Nephron (organoid): ENCODE measurements at regions not wholly inside any gene's neighbourhood (a gene's known extent, or its start where the extent isn't known, plus 50 kb on each side); places are given as distances from the start of the nearest gene placed in this dataset.

ENCODE experiments used
- H3K27ac Mint-ChIP-seq, 3 experiments: 2 replicates each; pipeline ENCODE4 v1.8.0; 2020; ENCODE audit warnings: mixed read lengths in 3 of 3, mild to moderate bottlenecking in 2 of 3, moderate library complexity in 1 of 3
- H3K27me3 Mint-ChIP-seq: 2 replicates; pipeline ENCODE4 v1.8.0; 2021; ENCODE audit warnings: low read depth, mild to moderate bottlenecking, moderate library complexity, mixed read lengths
- H3K36me3 Mint-ChIP-seq: 2 replicates; pipeline ENCODE4 v1.8.0; 2020; ENCODE audit warnings: low read depth, mixed read lengths
- H3K4me1 Mint-ChIP-seq: 2 replicates; pipeline ENCODE4 v1.8.0; 2020; ENCODE audit warnings: mixed read lengths
- H3K4me3 Mint-ChIP-seq, 3 experiments: 2 replicates each; pipeline ENCODE4 v1.8.0; 2020; ENCODE audit warnings: mild to moderate bottlenecking in 3 of 3, mixed read lengths in 3 of 3, moderate library complexity in 2 of 3
- H3K9me3 Mint-ChIP-seq: 2 replicates; pipeline ENCODE4 v1.8.0; 2020; ENCODE audit warnings: mixed read lengths
- CTCF ChIP-seq, 3 experiments: fragments of 200-600 bp; sonication (generic); IDR thresholded peaks; one replicate each; pipeline ENCODE4 v1.5.0; 2021; ENCODE audit warnings: antibody characterized with exemption in 3 of 3; ENCODE audit not compliant: unreplicated experiment in 3 of 3

GRCh38 chr3:99545941-99546580, 92.3 kb upstream of the COL8A1 start:
- TF ChIP-seq CTCF (IDR thresholded peaks at IDR 0.05; ENCODE audit: unreplicated experiment in 3 of 3): no peak
- Mint-ChIP-seq H3K4me1 (peaks cover 24% of the 10 kb centered on the region), H3K9me3 (no peaks in the 10 kb centered on the region), H3K27me3 (no peaks in the 10 kb centered on the region), H3K36me3 (no peaks in the 10 kb centered on the region), H3K27ac (peak overlapping the region in 1 of 3 experiments; percentile 45), H3K4me3 (no peak overlapping the region)

DNA sequence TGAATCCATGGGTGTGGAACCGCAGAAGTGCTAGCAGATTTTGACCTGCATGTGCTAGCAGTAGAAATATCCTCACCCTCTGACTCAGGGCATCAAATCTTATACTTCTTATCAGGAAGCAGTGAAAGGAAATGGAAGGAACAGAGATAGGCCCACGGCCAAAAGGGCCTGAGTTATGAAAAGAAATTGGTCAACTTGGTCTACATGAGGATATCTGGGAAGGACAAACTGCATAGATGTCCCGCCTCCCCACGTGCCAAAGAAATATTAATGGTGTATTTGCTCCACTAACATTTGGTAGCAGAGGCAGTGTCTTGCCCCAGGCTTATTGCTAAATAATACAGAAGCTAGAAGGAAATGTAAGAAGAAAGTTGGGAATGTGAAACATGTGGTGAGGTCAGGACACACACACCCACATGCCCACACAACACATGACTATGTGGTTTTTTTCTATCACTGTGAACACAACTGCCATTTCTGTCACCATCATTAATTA, 93.6 kb upstream of the COL8A1 start:
- Mint-ChIP-seq H3K27ac (no peak overlapping the region), H3K36me3 (no peaks in the 10 kb centered on the region), H3K27me3 (no peaks in the 10 kb centered on the region), H3K4me3 (no peak overlapping the region), H3K4me1 (peaks cover 20% of the 10 kb centered on the region), H3K9me3 (no peaks in the 10 kb centered on the region)
- TF ChIP-seq CTCF (IDR thresholded peaks at IDR 0.05; ENCODE audit: unreplicated experiment in 3 of 3): no peak

- Mint-ChIP-seq H3K36me3 (no peaks in the 10 kb centered on the region), H3K4me1 (peaks cover 14% of the 10 kb centered on the region), H3K9me3 (no peaks in the 10 kb centered on the region), H3K27me3 (no peaks in the 10 kb centered on the region), H3K27ac (no peak overlapping the region), H3K4me3 (no peak overlapping the region)
- no peak for TF ChIP-seq CTCF (IDR thresholded peaks at IDR 0.05; ENCODE audit: unreplicated experiment in 3 of 3)
Measured at GRCh38 chr3:99543796-99544195, 94.6 kb upstream of the COL8A1 start.

DNA sequence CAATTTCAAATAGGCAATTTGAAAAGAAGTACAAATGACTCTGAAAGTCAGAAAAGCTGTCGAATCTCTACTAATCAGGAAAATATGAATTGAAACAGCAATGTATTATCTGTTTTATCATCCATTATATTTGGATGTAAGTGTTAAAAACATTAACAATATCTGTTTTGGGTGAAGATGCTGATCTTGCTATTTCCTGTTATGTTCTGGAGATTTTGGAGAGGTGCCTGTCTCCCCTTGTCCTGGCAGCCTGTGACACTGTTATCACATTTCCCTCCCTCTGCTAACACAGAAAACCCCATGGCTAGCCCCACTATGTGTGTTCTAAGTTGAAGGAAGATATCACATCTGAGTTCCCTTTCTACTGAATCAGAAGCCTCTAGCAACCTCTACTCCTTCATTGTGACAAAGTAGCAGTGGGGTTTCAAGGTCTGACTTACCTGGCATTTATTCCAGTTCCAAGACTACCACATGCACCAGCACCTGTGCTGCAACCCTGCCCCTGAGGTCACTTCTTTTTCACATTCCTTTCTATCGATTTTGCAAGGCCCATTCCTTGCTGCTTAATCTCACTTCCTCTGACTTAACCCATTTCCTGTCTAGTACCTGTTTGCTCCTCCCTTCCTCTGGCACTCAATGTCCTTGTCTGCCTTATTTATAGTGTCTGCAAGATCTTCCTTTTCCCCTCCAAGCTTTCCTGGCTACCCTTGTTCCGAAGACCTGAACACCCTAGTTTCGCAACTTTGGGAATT, 95.5 kb upstream of the COL8A1 start:
- Mint-ChIP-seq H3K27me3 (no peaks in the 10 kb centered on the region), H3K27ac (no peak overlapping the region), H3K9me3 (no peaks in the 10 kb centered on the region), H3K36me3 (no peaks in the 10 kb centered on the region), H3K4me1 (peaks cover 14% of the 10 kb centered on the region), H3K4me3 (no peak overlapping the region)
- TF ChIP-seq CTCF (IDR thresholded peaks at IDR 0.05; ENCODE audit: unreplicated experiment in 3 of 3): no peak

DNA sequence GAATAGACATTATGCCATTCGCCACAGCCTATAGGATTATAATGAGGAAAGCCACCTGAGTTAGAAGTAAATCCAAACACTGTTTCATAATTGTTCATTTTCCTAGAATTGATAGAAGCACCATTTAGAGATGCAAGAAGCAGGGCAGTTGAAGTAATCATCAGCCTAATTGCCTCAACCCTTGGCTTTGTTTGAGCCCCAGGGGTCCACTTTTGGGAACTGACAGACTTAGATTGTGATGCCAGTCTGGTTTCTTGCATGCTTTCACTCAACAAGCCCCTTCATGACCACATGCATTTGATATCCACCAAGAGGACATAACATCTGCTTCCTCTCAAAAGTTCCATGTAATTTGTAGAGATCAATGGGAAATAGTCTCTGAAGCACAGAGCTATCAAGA, 97.2 kb upstream of the COL8A1 start:
- Mint-ChIP-seq H3K27ac (no peak overlapping the region), H3K9me3 (no peaks in the 10 kb centered on the region), H3K27me3 (no peaks in the 10 kb centered on the region), H3K4me3 (no peak overlapping the region), H3K4me1 (peaks cover 21% of the 10 kb centered on the region), H3K36me3 (no peaks in the 10 kb centered on the region)
- no peak for TF ChIP-seq CTCF (IDR thresholded peaks at IDR 0.05; ENCODE audit: unreplicated experiment in 3 of 3)
